PFSK-1 (cell line): ENCODE measurements at regions not wholly inside any gene's neighbourhood (a gene's known extent, or its start where the extent isn't known, plus 50 kb on each side); places are given as distances from the start of the nearest gene placed in this dataset.

Source experiments
- FOXP2 ChIP-seq: optimal IDR thresholded peaks from 2 replicates; pipeline ENCODE3; 2011; ENCODE audit warnings: borderline replicate concordance, control low read depth, inconsistent platforms; ENCODE audit not compliant: insufficient read depth; ENCODE audit errors: extremely low read length, extremely low read depth
- POLR2AphosphoS5 ChIP-seq: IDR thresholded peaks from 2 replicates; pipeline ENCODE4 v1.6.1; 2012; ENCODE audit warnings: low read depth, mild to moderate bottlenecking, control low read depth, low read length, moderate library complexity
- SIN3A ChIP-seq: IDR thresholded peaks from 2 replicates; pipeline ENCODE4 v1.6.1; 2012; ENCODE audit warnings: mild to moderate bottlenecking, low read length, moderate library complexity, borderline replicate concordance; ENCODE audit not compliant: insufficient read depth
- TAF1 ChIP-seq: IDR thresholded peaks from 2 replicates; pipeline ENCODE4 v1.6.1; 2012; ENCODE audit warnings: low read length, control low read depth, borderline replicate concordance; ENCODE audit not compliant: insufficient read depth
- TF ChIP-seq, protein P1 (sequence below), 2 experiments: IDR thresholded peaks; 2 replicates each; pipeline versions ENCODE4 v1.6.1 to v1.8.0; 2011 to 2012; ENCODE audit warnings: low read depth in 2 of 2, low read length in 2 of 2, control low read depth in 1 of 2, inconsistent platforms in 1 of 2, mild to moderate bottlenecking in 1 of 2, moderate library complexity in 1 of 2; ENCODE audit not compliant: insufficient read depth in 1 of 2

GRCh38 chr4:137213372-137214173 lies 318.7 kb downstream of the PCDH18 start:
- TF ChIP-seq POLR2AphosphoS5 (no peak), FOXP2 (no peak), SIN3A (no peak), TAF1 (no peak)
- TF ChIP-seq, protein P1, sequence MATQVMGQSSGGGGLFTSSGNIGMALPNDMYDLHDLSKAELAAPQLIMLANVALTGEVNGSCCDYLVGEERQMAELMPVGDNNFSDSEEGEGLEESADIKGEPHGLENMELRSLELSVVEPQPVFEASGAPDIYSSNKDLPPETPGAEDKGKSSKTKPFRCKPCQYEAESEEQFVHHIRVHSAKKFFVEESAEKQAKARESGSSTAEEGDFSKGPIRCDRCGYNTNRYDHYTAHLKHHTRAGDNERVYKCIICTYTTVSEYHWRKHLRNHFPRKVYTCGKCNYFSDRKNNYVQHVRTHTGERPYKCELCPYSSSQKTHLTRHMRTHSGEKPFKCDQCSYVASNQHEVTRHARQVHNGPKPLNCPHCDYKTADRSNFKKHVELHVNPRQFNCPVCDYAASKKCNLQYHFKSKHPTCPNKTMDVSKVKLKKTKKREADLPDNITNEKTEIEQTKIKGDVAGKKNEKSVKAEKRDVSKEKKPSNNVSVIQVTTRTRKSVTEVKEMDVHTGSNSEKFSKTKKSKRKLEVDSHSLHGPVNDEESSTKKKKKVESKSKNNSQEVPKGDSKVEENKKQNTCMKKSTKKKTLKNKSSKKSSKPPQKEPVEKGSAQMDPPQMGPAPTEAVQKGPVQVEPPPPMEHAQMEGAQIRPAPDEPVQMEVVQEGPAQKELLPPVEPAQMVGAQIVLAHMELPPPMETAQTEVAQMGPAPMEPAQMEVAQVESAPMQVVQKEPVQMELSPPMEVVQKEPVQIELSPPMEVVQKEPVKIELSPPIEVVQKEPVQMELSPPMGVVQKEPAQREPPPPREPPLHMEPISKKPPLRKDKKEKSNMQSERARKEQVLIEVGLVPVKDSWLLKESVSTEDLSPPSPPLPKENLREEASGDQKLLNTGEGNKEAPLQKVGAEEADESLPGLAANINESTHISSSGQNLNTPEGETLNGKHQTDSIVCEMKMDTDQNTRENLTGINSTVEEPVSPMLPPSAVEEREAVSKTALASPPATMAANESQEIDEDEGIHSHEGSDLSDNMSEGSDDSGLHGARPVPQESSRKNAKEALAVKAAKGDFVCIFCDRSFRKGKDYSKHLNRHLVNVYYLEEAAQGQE (IDR thresholded peaks at IDR 0.05; ENCODE audit: insufficient read depth in 1 of 2, low read depth in 2 of 2, low read length in 2 of 2) = no peak

- TF ChIP-seq, protein P1 (IDR thresholded peaks at IDR 0.05; ENCODE audit: insufficient read depth in 1 of 2, low read depth in 2 of 2, low read length in 2 of 2) = no peak
- TF ChIP-seq POLR2AphosphoS5 (no peak), TAF1 (no peak), SIN3A (no peak), FOXP2 (no peak)
These were observed 319.7 kb downstream of the PCDH18 start for GRCh38 chr4:137212601-137213000.

DNA sequence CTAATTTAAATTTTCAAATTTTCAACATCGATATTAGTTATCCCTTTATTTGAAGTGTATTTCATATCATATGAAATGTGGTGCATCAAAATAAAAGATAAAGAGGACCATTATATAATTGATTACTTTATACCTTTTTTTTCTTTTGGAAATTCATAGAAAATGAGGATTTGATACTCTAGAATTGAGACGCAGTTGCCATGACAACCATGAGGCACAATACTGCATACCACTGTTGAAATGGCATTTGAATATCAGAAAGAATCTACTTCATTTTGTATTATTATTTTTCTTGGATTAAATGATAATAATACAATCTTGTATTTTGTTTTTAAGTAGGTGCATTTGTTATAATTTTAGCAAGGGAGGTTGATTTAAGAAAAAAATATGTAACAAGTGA lies 323.1 kb downstream of the PCDH18 start:
- TF ChIP-seq, protein P1 (IDR thresholded peaks at IDR 0.05; ENCODE audit: insufficient read depth in 1 of 2, low read depth in 2 of 2, low read length in 2 of 2) = no peak
- TF ChIP-seq POLR2AphosphoS5 = no peak
- TF ChIP-seq TAF1 = no peak
- no peak for TF ChIP-seq SIN3A
- TF ChIP-seq FOXP2 = no peak

GRCh38 chr4:137206781-137207180 lies 325.5 kb downstream of the PCDH18 start:
- TF ChIP-seq FOXP2 (no peak), TAF1 (no peak), POLR2AphosphoS5 (no peak)
- TF ChIP-seq, protein P1 (IDR thresholded peaks at IDR 0.05; ENCODE audit: insufficient read depth in 1 of 2, low read depth in 2 of 2, low read length in 2 of 2) = no peak

- TF ChIP-seq, protein P1 (IDR thresholded peaks at IDR 0.05; ENCODE audit: insufficient read depth in 1 of 2, low read depth in 2 of 2, low read length in 2 of 2) = no peak
- TF ChIP-seq POLR2AphosphoS5 = no peak
- no peak for TF ChIP-seq FOXP2
- TF ChIP-seq SIN3A = no peak
- TF ChIP-seq TAF1 = no peak
These were observed 328.7 kb downstream of the PCDH18 start for GRCh38 chr4:137203601-137204000.
